Gastrocnemius medialis (tissue), 4 donors: ENCODE measurements at regions not wholly inside any gene's neighbourhood (a gene's known extent, or its start where the extent isn't known, plus 50 kb on each side); places are given as distances from the start of the nearest gene placed in this dataset.

ENCODE experiments used
- CTCF ChIP-seq, 5 experiments: fragments of 450-650 bp in 3 of 5; fragments of 200-600 bp in 2 of 5; sonication (generic) in 2 of 5; IDR thresholded peaks in 4 of 5; conservative IDR thresholded peaks in 1 of 5; 1 replicate in 4 of 5; 2 replicates in 1 of 5; pipeline ENCODE4 v1.5.1; 2016 to 2019; ENCODE audit warnings: antibody characterized with exemption in 5 of 5, mild to moderate bottlenecking in 3 of 5, moderate library complexity in 3 of 5
- POLR2A ChIP-seq, 2 donors: fragments of 450-650 bp; IDR thresholded peaks; one replicate each; pipeline ENCODE4 v1.6.1; 2017; ENCODE audit warnings: antibody characterized with exemption in 2 of 2, mild to moderate bottlenecking in 2 of 2, moderate library complexity in 2 of 2

GRCh38 chr20:43778375-43778774, 51.6 kb upstream of the GTSF1L start:
- TF ChIP-seq POLR2A (IDR thresholded peaks at IDR 0.05), result no peak
- no peak for TF ChIP-seq CTCF (IDR thresholded peaks at IDR 0.05 in 4 of 5, conservative IDR thresholded peaks at IDR 0.05 in 1 of 5)
